HG03066 (cell line): ENCODE measurements at regions not wholly inside any gene's neighbourhood (a gene's known extent, or its start where the extent isn't known, plus 50 kb on each side); places are given as distances from the start of the nearest gene placed in this dataset.

Experiments
- ATAC-seq: cut with Tn5 transposase; IDR thresholded peaks from one replicate; pipeline ENCODE4 v1.9.1; 2021; ENCODE audit warnings: low read depth; ENCODE audit not compliant: unreplicated experiment

DNA sequence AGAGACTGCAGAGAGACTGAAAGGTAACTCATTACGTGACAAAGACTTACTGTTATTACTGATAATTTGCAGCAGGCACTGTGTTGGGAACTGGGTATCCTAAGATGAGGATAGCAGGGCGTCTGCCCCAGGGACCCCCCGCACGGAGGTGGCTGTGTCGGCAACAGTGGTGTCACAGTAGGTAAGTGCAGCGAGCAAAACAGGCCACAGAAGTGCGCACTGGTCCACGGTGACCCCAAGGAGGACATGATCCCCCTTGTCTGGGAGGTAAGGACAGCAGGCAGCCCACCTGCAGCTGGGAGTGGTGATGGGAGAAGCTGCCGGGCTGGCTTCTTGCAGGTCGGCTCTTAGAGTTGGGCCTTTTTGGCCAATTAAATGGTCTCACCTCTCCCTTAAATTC is 82.9 kb downstream of the FAM43A start:
- ATAC-seq: no peak

DNA sequence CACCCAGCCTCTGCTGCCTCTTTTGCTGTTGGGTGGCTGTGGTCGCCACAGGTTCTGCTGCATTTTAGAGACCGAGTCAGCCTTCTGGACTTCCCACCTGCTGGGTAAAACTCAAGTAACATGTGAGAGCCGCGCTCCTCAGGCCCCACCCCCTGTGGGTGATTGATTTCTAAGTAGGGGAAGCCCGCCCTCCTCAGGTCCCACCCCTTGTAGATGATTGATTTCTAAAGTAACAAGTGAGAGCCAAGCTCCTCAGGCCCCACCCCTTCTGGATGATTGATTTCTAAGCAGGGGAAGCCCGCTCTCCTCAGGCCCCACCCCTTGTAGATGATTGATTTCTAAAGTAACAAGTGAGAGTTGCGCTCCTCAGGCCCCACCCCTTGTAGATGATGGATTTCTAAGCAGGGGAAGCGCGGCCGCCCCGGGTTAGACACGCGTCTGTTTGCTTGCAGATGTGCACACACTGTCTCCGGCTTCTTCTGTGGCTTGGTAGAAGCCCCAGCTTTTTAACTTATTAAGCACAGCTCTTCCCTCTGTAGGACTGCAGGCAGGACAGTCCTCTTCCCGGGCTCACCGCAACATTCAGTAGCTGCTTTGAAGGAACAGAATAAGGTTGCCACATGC is 83.4 kb downstream of the FAM43A start:
- peak; percentile 95 for ATAC-seq

- no peak for ATAC-seq
These were observed 86.7 kb downstream of the FAM43A start for GRCh38 chr3:194772241-194773000.

- ATAC-seq: no peak
These were observed 87.5 kb downstream of the FAM43A start for GRCh38 chr3:194773216-194773615.

DNA sequence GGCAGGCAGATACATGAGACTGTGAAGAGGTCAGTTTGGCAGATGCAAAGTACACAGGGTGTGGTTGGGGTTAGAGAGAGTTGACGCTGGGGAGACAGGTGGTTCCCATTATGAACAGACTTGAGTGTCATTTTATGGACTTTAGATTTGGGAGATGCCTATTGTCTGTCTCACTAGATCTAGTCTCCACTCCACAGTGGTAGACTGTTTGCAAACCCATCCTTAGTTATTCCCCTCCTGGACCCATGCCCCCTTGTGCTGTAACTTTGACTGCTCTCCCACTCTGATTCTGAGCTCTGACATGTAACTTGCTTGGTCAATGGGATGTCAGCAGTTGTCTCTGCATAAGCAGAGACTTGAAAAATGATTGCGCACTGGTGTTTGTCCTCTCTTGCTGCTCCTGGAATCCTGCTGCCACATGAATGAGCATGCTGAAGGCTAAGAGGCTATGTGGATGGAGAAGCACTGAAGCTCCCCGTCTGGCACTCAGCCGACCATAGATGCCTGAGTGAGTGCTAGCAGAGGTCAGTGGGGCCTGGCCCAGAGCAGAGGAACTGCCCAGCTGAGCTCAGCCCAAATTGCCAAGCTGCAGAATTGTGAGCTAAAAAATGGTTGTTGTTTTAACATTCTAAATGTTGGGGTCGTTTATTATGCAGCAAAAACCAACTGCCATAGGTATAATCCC is 88.2 kb downstream of the FAM43A start:
- no peak for ATAC-seq

GRCh38 chr3:194775266-194775665 is 89.6 kb downstream of the FAM43A start:
- no peak for ATAC-seq

GRCh38 chr3:194775731-194776130 is 90.0 kb downstream of the FAM43A start:
- ATAC-seq: no peak

DNA sequence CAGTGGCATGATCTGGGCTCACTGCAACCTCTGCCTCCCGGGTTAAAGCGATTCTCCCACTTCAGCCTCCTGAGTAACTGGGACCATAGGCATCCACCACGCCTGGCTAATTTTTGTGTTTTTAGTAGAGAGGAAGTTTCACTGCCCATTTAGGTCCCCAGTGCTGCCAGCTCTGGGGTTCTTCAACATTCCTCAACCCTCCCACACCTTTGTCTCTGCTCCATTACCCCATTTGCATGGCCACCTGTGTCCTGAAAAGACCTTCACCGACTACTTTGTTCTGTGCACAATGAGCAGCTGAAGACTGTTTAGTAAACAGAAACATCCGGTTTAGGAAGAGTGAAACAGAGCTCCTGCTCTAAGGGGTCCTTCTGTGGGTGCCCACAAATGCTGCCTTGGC is 92.0 kb downstream of the FAM43A start:
- no peak for ATAC-seq

- no peak for ATAC-seq
These were observed 94.1 kb downstream of the FAM43A start for GRCh38 chr3:194779729-194780224.

- no peak for ATAC-seq
These were observed 95.0 kb downstream of the FAM43A start for GRCh38 chr3:194780706-194781105.

GRCh38 chr3:194781617-194782016 is 95.9 kb downstream of the FAM43A start:
- no peak for ATAC-seq

GRCh38 chr3:194782698-194783404 is 97.2 kb downstream of the FAM43A start:
- ATAC-seq: no peak

DNA sequence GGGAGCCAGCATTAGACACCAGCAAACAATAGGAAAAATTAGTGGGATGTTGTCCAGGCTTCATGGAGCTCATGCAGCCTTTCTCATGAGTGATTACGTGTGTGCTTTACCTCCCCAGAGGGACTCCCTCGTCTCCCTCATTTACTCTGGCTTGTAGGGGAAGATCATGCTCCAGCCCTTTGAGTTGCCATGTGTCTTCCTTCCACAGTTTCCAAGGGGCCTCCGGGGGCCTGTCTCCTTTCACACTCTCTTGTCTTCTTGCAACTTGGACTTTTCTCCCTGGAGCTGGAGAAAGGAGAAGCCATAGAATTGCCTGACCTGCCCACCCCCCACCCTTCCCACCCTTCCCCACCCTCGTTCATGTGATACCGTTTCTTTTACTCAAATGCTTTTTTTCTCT is 98.7 kb downstream of the FAM43A start:
- no peak for ATAC-seq

DNA sequence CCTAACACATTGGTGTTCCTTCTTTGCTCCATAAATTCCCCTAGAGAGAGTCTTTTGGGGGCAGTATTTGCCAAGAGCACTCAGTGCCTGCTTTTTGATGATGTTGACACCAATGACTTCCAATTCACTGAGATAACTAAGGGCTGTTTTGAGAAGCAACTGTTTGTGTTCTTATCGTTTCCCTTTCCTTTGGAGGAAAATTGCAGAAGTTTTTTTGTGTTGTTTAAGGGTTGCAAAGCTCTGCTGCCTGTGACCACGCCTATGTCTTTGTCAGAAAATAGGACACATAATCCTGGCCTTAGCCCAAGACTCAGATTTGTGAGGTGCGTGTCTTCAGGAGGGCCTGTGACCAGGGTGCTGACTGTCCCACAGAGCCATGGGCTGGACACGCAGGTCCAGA is 99.6 kb downstream of the FAM43A start:
- no peak for ATAC-seq

DNA sequence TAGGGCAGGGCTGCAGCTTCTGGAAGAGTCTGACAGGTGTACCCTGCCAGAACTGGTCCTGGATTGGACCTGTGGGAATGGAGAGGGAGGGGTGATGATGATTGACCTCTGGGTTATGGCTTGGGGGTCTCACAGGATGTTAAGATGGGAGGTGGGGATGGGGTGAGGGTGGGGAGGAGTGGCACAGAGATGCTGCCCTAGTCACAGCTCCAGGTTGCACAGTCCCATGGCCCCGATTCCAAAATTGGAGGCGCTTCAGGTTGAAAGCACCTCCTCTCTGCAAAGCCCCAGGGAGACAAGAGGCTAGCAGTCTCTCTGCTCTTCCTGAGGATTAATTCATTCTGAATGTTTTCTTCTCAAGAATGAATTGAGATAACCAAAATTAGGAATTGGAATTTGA is 101.4 kb downstream of the FAM43A start:
- no peak for ATAC-seq

DNA sequence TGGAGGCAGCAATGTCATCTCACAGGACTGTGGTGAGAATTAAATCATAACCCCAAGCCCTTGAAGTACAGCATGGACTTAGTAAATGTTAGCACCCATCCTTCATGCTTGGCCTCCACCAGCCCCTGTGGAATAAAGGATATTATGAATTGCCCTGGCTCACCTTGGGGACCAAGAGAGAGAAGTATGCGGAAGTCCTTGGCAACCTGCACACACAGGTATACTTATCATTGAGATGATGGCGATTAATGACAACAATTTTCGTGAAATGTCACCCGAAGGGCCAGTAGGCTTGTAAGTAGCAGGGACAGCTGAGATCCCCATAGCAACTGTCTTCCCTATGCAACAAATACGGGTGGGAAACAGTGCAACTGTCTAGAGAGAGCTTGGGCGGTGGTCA is 102.0 kb downstream of the FAM43A start:
- ATAC-seq: no peak

DNA sequence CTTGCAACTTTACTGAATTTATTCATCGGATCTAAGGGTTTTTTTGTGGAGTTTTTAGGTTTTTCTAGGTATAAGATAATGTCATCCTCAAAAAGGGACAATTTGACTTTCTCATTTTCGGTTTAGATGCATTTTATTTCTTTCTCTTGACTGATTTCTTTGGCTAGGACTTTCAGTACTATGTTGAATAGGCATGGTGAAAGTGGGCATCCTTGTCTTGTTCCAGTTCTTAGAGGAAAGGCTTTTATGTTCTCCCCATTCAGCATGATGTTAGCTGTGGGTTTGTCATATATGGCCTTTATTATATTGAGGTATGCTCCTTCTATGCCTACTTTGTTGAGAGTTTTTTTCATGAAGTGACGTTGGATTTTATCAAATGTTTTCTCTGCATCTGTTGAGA is 106.7 kb downstream of the FAM43A start:
- no peak for ATAC-seq

- ATAC-seq: no peak
These were observed 112.0 kb downstream of the FAM43A start for GRCh38 chr3:194797555-194798250.

DNA sequence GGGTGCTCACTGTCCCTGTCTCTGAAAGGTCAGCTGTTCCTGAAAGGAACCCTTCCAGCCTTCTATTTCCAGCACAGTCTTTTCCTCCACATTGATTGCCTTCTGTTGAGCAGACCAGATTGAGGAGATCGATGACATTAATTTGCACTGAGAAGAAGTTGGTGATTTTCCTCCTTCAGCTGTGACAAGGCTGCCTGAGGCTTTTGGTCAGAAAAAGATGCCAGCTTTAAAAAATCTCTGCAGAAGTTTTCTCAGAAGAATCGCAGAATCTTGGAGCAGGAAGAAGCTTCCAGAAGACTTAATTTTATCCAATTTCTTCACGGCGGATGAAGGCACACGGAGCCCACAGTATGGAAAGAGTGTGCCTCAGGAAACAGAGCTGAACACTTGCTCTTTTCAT is 112.8 kb downstream of the FAM43A start:
- no peak for ATAC-seq

GRCh38 chr3:194800002-194800401 is 114.3 kb downstream of the FAM43A start:
- ATAC-seq: no peak
